Stimulated activated CD4-positive, alpha-beta T cell treated with anti-CD3 and anti-CD28 coated beads, Interleukin-12 subunit alpha, Interleukin-12 subunit beta, amount 100 ng/mL, for 24 hours (primary cell): ENCODE measurements at regions not wholly inside any gene's neighbourhood (a gene's known extent, or its start where the extent isn't known, plus 50 kb on each side); places are given as distances from the start of the nearest gene placed in this dataset.
"Not testable (repeated sequence)": the region's sequence is repeated elsewhere in the genome, so short reads cannot be mapped to it uniquely, and the experiment has no call there.

ENCODE experiments used
- DNase-seq, 2 experiments: peaks; one replicate each; pipeline ENCODE4 v3.0.0-alpha.2; 2020; ENCODE audit warnings: low read depth in 2 of 2

- DNase-seq, result no peak
Measured at GRCh38 chr10:125283191-125283835, 123.0 kb upstream of the CTBP2 start.

- no peak for DNase-seq
Measured at GRCh38 chr10:125281091-125281490, 120.7 kb upstream of the CTBP2 start.

- no peak for DNase-seq
Measured at GRCh38 chr10:125276133-125276532, 115.8 kb upstream of the CTBP2 start.

- DNase-seq, result no peak
Measured at GRCh38 chr10:125274961-125275360, 114.6 kb upstream of the CTBP2 start.

- DNase-seq, result no peak
Measured at GRCh38 chr10:125273023-125273422, 112.7 kb upstream of the CTBP2 start.

- DNase-seq, result no peak
Measured at GRCh38 chr10:125269716-125270115, 109.4 kb upstream of the CTBP2 start.

GRCh38 chr10:125266966-125267365 lies 106.6 kb upstream of the CTBP2 start:
- no peak for DNase-seq

GRCh38 chr10:125266541-125266940 lies 106.2 kb upstream of the CTBP2 start:
- no peak for DNase-seq

- no peak for DNase-seq
Measured at GRCh38 chr10:125265579-125265955, 105.2 kb upstream of the CTBP2 start.

GRCh38 chr10:125264757-125265578 lies 104.6 kb upstream of the CTBP2 start:
- DNase-seq, result no peak

- no peak for DNase-seq
Measured at GRCh38 chr10:125264091-125264490, 103.7 kb upstream of the CTBP2 start.

- DNase-seq, result no peak
Measured at GRCh38 chr10:125263551-125263950, 103.2 kb upstream of the CTBP2 start.

GRCh38 chr10:125262920-125263319 lies 102.6 kb upstream of the CTBP2 start:
- no peak for DNase-seq

GRCh38 chr10:125262409-125262808 lies 102.0 kb upstream of the CTBP2 start:
- no peak for DNase-seq

GRCh38 chr10:125261491-125262186 lies 101.3 kb upstream of the CTBP2 start:
- no peak for DNase-seq

GRCh38 chr10:125260260-125260659 lies 99.9 kb upstream of the CTBP2 start:
- DNase-seq, result no peak

- no peak for DNase-seq
Measured at GRCh38 chr10:125259651-125260050, 99.3 kb upstream of the CTBP2 start.

GRCh38 chr10:125258676-125259075 lies 98.3 kb upstream of the CTBP2 start:
- DNase-seq, result no peak

- no peak for DNase-seq
Measured at GRCh38 chr10:125257521-125258108, 97.3 kb upstream of the CTBP2 start.

- no peak for DNase-seq
Measured at GRCh38 chr10:125256026-125256425, 95.7 kb upstream of the CTBP2 start.

GRCh38 chr10:125252937-125253336 lies 92.6 kb upstream of the CTBP2 start:
- no peak for DNase-seq

- DNase-seq, result not testable (repeated sequence)
Measured at GRCh38 chr10:125250834-125251233, 90.5 kb upstream of the CTBP2 start.
